Heart left ventricle (tissue), 16 donors: ENCODE measurements at regions not wholly inside any gene's neighbourhood (a gene's known extent, or its start where the extent isn't known, plus 50 kb on each side); places are given as distances from the start of the nearest gene placed in this dataset.
A peak's percentile ranks its signal among the peaks of the same experiment; 100 is the strongest.

Experiments
- ATAC-seq, 4 donors: fragments of 200-7000 bp; cut with Tn5 transposase; one replicate each; pipeline ENCODE4 v1.9.1; 2020 to 2022; ENCODE audit warnings: moderate library complexity in 4 of 4, mild to moderate bottlenecking in 3 of 4, moderate number of reproducible peaks in 1 of 4
- DNase-seq, 5 donors: peaks; one replicate each; pipeline ENCODE4 v3.0.0-alpha.2; 2020
- H3K27ac ChIP-seq, 12 donors: fragments of 200-600 bp; sonication (generic) in 4 of 12; one replicate each; pipeline versions ENCODE4 v1.5.0 to v1.8.0; 2016 to 2022; ENCODE audit warnings: mild to moderate bottlenecking in 2 of 12
- H3K27me3 ChIP-seq, 9 donors: fragments of 200-600 bp; sonication (generic) in 2 of 9; one replicate each; pipeline versions ENCODE4 v1.5.1 to v1.8.0; 2016 to 2022; ENCODE audit warnings: mild to moderate bottlenecking in 3 of 9
- H3K36me3 ChIP-seq, 9 donors: fragments of 200-600 bp; sonication (generic) in 2 of 9; one replicate each; pipeline versions ENCODE4 v1.5.0 to v1.8.0; 2018 to 2022; ENCODE audit warnings: mild to moderate bottlenecking in 2 of 9
- H3K4me1 ChIP-seq, 12 donors: fragments of 200-600 bp; sonication (generic) in 4 of 12; one replicate each; pipeline versions ENCODE4 v1.5.0 to v1.8.0; 2016 to 2022; ENCODE audit warnings: mild to moderate bottlenecking in 3 of 12
- H3K4me3 ChIP-seq, 12 donors: fragments of 200-600 bp; sonication (generic) in 4 of 12; one replicate each; pipeline versions ENCODE4 v1.5.0 to v1.8.0; 2017 to 2022; ENCODE audit warnings: mild to moderate bottlenecking in 9 of 12, moderate library complexity in 4 of 12
- H3K9me3 ChIP-seq, 12 donors: fragments of 200-600 bp; sonication (generic) in 4 of 12; one replicate each; pipeline versions ENCODE4 v1.5.0 to v1.8.0; 2016 to 2022; ENCODE audit warnings: mild to moderate bottlenecking in 1 of 12
- POLR2A ChIP-seq, 2 donors: fragments of 450-650 bp; IDR thresholded peaks; one replicate each; pipeline ENCODE4 v1.6.1; 2017; ENCODE audit warnings: antibody characterized with exemption in 2 of 2, mild to moderate bottlenecking in 2 of 2, moderate library complexity in 2 of 2
- WGBS, 4 donors: extraction: QIAGEN DNeasy Blood & Tissue Kit in 2 of 4; methylation state at CpG; one replicate each; pipeline versions ENCODE4 v1.1.5 to v1.1.7; 2013 to 2018; 5-methylcytosine and 5-hydroxymethylcytosine counted together
- intact Hi-C, 10 donors: fragments of 100-400 bp; cut with DNase I; formaldehyde crosslinking; loops; one replicate each; pipeline versions ENCODE4 v1.11.1 to v1.14.2; 2022
- TF ChIP-seq, protein P1 (sequence below), 12 donors: fragments of 200-600 bp; sonication (generic) in 4 of 12; IDR thresholded peaks; one replicate each; pipeline versions ENCODE4 v1.5.0 to v1.8.0; 2018 to 2022; ENCODE audit warnings: antibody characterized with exemption in 12 of 12, mild to moderate bottlenecking in 5 of 12
- donor health status: ischemic (EF 13 %, LVEDD 7.1; RV severe dilation, severe dysfunction).
- donor health status: healthy with polysubstance abuse.
- donor health status: DM: no; HTN: yes; CAD: no.
- donor health status: DM: no; HTN: no; CAD: no.
- donor health status: ischemic (EF 25% LVEDD 6.9; RV normal size, moderate dysfunction).
- donor health status: ischemic (EF 25% LVEDD 5.7; RV mildly dilated, moderate dysfunction).
- donor health status: healthy.
- donor health status: DM: yes; HTN: yes; CAD: no.
- donor health status: ischemic (EF 35%, LVEDD 5.7; RV mildly dilated, moderate dysfunction).
- donor health status: nonischemic (EF 11% LVEDD 7.7; RV severe dilation, severe dysfunction).
- donor health status: DM: yes; HTN: yes; CAD: no.
- donor health status: PGD.
- donor health status: ischemic (EF 29% LVEDD 5.4; RV normal size, mild dysfunction).
- donor health status: nonischemic (EF 23%, LVEDD 6.1; RV moderate dilation, normal function).

DNA sequence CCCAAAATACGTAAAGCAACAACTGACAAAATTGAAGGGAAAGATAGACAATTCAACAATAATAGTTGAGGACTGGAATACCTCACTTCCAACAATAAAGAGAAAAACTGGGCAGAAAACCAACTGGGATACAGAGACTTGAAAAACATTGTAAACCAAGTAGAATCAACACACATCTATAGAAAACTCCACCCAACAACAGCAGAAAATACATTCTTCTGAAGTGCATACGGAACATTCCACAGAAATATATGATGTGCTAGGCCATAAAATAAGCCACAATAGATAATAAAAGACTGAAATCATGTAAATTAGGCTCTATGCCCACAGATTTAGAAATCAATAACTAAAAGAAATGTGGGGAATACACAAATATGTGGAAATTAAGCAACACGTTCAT, 98.4 kb upstream of the THBS1 start:
- H3K27me3 ChIP-seq = no peaks in the 10 kb centered on the region
- H3K4me3 ChIP-seq = no peak overlapping the region
- DNase-seq (no peak), ATAC-seq (no peak)
- TF ChIP-seq POLR2A (IDR thresholded peaks at IDR 0.05) = no peak
- TF ChIP-seq, protein P1, sequence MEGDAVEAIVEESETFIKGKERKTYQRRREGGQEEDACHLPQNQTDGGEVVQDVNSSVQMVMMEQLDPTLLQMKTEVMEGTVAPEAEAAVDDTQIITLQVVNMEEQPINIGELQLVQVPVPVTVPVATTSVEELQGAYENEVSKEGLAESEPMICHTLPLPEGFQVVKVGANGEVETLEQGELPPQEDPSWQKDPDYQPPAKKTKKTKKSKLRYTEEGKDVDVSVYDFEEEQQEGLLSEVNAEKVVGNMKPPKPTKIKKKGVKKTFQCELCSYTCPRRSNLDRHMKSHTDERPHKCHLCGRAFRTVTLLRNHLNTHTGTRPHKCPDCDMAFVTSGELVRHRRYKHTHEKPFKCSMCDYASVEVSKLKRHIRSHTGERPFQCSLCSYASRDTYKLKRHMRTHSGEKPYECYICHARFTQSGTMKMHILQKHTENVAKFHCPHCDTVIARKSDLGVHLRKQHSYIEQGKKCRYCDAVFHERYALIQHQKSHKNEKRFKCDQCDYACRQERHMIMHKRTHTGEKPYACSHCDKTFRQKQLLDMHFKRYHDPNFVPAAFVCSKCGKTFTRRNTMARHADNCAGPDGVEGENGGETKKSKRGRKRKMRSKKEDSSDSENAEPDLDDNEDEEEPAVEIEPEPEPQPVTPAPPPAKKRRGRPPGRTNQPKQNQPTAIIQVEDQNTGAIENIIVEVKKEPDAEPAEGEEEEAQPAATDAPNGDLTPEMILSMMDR (IDR thresholded peaks at IDR 0.05) = no peak
- H3K9me3 ChIP-seq = no peaks in the 10 kb centered on the region
- H3K36me3 ChIP-seq = no peaks in the 10 kb centered on the region
- intact Hi-C loops = loop anchor here in 1 of 10 donors (10.0 kb wide), 1 partner anchor 48 kb away; no protein-coding TSS in a partner anchor
- no peak overlapping the region for H3K27ac ChIP-seq
- 63 to 66% (median 65%) methylated on average over 3 of the region's 3 CpGs for WGBS, 4 donors
- peaks cover 0 to 16% (median 8%) of the 10 kb centered on the region in 12 donors for H3K4me1 ChIP-seq

DNA sequence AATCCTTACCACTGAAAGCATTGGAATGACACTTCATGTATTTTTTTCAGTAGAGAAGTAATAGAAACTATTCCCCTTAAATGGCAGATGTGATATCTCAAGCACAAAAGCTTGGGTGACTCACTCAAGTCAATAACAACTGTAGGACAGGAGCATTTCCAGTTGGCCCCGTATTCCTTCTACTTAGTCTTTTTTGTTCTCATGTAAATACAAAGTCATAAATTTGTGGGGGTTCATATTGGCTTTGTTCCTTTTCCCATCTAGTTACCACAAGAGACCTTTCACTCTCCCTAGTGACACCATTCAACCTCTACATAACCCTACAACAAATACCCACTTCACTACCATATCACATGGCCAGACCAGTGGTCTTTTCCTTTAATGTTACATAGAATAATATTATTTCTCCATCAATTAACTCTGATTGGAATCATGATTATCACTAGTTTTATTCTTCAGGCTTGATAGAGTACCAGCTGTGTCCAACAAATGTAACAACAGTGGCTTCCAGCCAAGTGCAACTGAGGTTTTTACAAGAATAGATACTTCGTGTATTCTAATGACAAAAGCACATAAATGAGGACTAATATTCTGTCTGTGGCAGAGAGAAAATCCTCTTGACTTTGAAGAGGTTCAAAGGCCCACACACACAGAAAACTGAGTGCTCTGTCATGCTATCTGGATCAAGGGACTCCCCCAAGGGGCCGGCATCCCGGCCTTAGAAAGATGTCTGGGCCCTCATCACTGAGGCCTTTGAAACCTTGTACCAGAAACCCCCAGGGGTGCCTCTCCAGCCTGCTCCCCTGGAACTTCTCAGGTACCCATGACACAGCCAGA, 94.0 kb upstream of the THBS1 start:
- H3K36me3 ChIP-seq = no peaks in the 10 kb centered on the region
- 64 to 78% (median 70%) methylated on average over 4 of the region's 4 CpGs for WGBS, 4 donors
- DNase-seq = no peak
- H3K4me3 ChIP-seq = no peak overlapping the region
- peaks cover 0 to 52% (median 21%) of the 10 kb centered on the region in 12 donors for H3K4me1 ChIP-seq
- intact Hi-C loops = loop anchor here in 4 of 10 donors (5.0 to 10.0 kb wide), 2 partner anchors 50 to 52 kb away; no protein-coding TSS in a partner anchor
- no peaks in the 10 kb centered on the region for H3K27me3 ChIP-seq
- ATAC-seq = peak in 1 of 4 donors; percentile 60
- H3K9me3 ChIP-seq = no peaks in the 10 kb centered on the region
- no peak for TF ChIP-seq POLR2A (IDR thresholded peaks at IDR 0.05)
- TF ChIP-seq, protein P1 (IDR thresholded peaks at IDR 0.05) = no peak
- peak overlapping the region in 9 of 12 donors; percentile 2 to 90 (median 60) for H3K27ac ChIP-seq

DNA sequence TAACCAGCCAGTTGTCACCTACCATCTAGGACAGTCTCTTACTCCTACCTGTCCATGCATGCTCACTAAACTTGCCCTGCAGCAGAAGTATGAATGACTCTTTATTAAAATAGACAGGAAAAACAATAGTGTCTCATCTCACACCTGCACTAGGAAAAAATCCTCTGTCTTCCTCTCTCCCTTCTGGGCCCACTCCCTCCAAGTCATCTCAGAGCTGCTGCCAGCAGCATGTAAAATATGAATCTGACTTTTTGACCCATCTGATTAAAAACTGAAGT, 93.5 kb upstream of the THBS1 start:
- no peaks in the 10 kb centered on the region for H3K9me3 ChIP-seq
- H3K4me1 ChIP-seq = peaks cover 0 to 57% (median 25%) of the 10 kb centered on the region in 12 donors
- no peak for ATAC-seq
- H3K27ac ChIP-seq = peak overlapping the region in 7 of 12 donors; percentile 2 to 90 (median 70)
- H3K27me3 ChIP-seq = no peaks in the 10 kb centered on the region
- DNase-seq = no peak
- intact Hi-C loops = loop anchor here in 4 of 10 donors (5.0 to 10.0 kb wide), 2 partner anchors 50 to 53 kb away; no protein-coding TSS in a partner anchor
- TF ChIP-seq, protein P1 (IDR thresholded peaks at IDR 0.05) = no peak
- TF ChIP-seq POLR2A (IDR thresholded peaks at IDR 0.05) = no peak
- no peaks in the 10 kb centered on the region for H3K36me3 ChIP-seq
- H3K4me3 ChIP-seq = no peak overlapping the region

DNA sequence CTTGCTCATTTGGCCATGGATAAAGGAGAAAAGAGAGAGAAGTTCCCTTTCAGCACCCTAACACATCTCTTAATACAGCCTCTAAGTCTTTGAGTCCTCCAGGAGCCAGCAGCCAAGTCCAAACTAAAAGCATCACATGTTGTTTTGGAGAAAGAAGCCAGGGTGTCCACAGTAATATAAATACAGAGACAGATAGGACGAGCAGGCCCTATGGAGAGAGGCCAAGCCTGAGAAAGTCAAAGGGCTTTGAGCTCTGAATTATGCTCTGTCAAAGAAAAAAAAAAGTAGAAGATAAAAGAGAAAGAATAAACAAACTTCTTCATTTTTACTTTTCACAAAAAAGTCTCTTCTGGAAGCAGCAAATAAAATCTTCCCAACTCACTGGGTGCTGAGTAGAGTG, 92.4 kb upstream of the THBS1 start:
- intact Hi-C loops = loop anchor here in 4 of 10 donors (5.0 to 10.0 kb wide), 2 partner anchors 51 to 54 kb away; no protein-coding TSS in a partner anchor
- Histone ChIP-seq H3K27ac (peak overlapping the region; percentile 5 to 90 (median 57)), H3K36me3 (no peaks in the 10 kb centered on the region), H3K4me1 (peaks cover 0 to 66% (median 27%) of the 10 kb centered on the region in 12 donors), H3K4me3 (no peak overlapping the region), H3K9me3 (no peaks in the 10 kb centered on the region), H3K27me3 (no peaks in the 10 kb centered on the region)
- 14 to 27% (median 24%) methylated on average over 1 of the region's 1 CpG for WGBS, 4 donors
- no peak for TF ChIP-seq POLR2A (IDR thresholded peaks at IDR 0.05)
- TF ChIP-seq, protein P1 (IDR thresholded peaks at IDR 0.05) = no peak
- ATAC-seq (peak; percentile 52 to 83 (median 71)), DNase-seq (peak in 3 of 5 donors; percentile 50 to 61 (median 56))
